SK-N-SH treated with all-trans-retinoic acid at 6 μM for 48 hours (cell line): ENCODE measurements at regions not wholly inside any gene's neighbourhood (a gene's known extent, or its start where the extent isn't known, plus 50 kb on each side); places are given as distances from the start of the nearest gene placed in this dataset.

Experiments
- ISL1 ChIP-seq: fragments of 250-450 bp; sonication (Bioruptor Pico); IDR thresholded peaks from 2 replicates; pipeline ENCODE4 v2.1.2; 2022; ENCODE audit warnings: mild to moderate bottlenecking, moderate library complexity
- OSR1 ChIP-seq: fragments of 250-450 bp; sonication (Bioruptor Pico); IDR thresholded peaks from 2 replicates; pipeline ENCODE4 v1.8.0; 2022; ENCODE audit warnings: moderate library complexity, mild to moderate bottlenecking, inconsistent platforms
- TSHZ2 ChIP-seq: fragments of 250-450 bp; sonication (Bioruptor Pico); IDR thresholded peaks from 2 replicates; pipeline ENCODE4 v1.5.0; 2020; ENCODE audit warnings: mild to moderate bottlenecking, moderate library complexity

GRCh38 chr14:87690076-87690613 lies 302.8 kb downstream of the GALC start:
- TF ChIP-seq OSR1 (no peak), ISL1 (CRISPR knock-in tag) (no peak), TSHZ2 (CRISPR knock-in tag) (no peak)
